A549 (cell line): ENCODE measurements at regions not wholly inside any gene's neighbourhood (a gene's known extent, or its start where the extent isn't known, plus 50 kb on each side); places are given as distances from the start of the nearest gene placed in this dataset.

Source experiments
- ATAC-seq, 2 experiments: fragments of 200-7000 bp in 1 of 2; fragments of >200 bp in 1 of 2; cut with Nextera tagmentation in 1 of 2; cut with Tn5 transposase in 1 of 2; 3 replicates each; pipeline versions ENCODE4 v1.8.0 to v1.9.1; 2018 to 2020; ENCODE audit warnings: mild to moderate bottlenecking in 1 of 2, moderate library complexity in 1 of 2
- CTCF ChIA-PET: fragments of 300-600 bp; sonication (Branson Sonifier 250); formaldehyde crosslinking; extraction: SDS; loops from one replicate; lab custom pipeline; 2021; ENCODE audit warnings: antibody characterized with exemption, inconsistent platforms; lab: Yijun Ruan, JAX
- POLR2A ChIA-PET: fragments of 350-600 bp; formaldehyde crosslinking; extraction: SDS; loops from one replicate; lab custom pipeline; 2021; ENCODE audit warnings: antibody characterized with exemption, inconsistent platforms; lab: Yijun Ruan, JAX
- DNase-seq, 2 experiments: peaks; one replicate each; pipeline versions ENCODE4 v3.0.0 to v3.0.0-alpha.2; 2011 to 2016; ENCODE audit warnings: low read depth in 1 of 2, low spot score in 1 of 2
- FAIRE-seq: peaks from 2 replicates; lab custom pipeline; 2011; peaks lifted over from hg19 to GRCh38; lab: Jason Lieb, UNC
- H3K27ac ChIP-seq, 2 experiments: fragments of >200 bp; sonication (Bioruptor Twin); formaldehyde crosslinking; 3 replicates each; pipeline ENCODE4 v1.5.1; 2016 to 2017
- H3K4me1 ChIP-seq: fragments of >200 bp; sonication (Bioruptor Twin); formaldehyde crosslinking; 3 replicates; pipeline ENCODE4 v1.6.1; 2016
- H3K4me2 ChIP-seq: fragments of >200 bp; sonication (Bioruptor Twin); formaldehyde crosslinking; 3 replicates; pipeline ENCODE4 v1.6.1; 2016
- H3K4me3 ChIP-seq: fragments of >200 bp; sonication (Bioruptor Twin); formaldehyde crosslinking; 3 replicates; pipeline ENCODE4 v1.5.1; 2016
- H3K9me3 ChIP-seq: fragments of >200 bp; sonication (Bioruptor Twin); formaldehyde crosslinking; 3 replicates; pipeline ENCODE4 v1.6.1; 2016
- BHLHE40 ChIP-seq: IDR thresholded peaks from 2 replicates; pipeline ENCODE4 v1.6.1; 2012; ENCODE audit warnings: low read depth, low read length, inconsistent platforms
- CEBPB ChIP-seq, 2 experiments: fragments of >200 bp in 1 of 2; sonication (Bioruptor Twin) in 1 of 2; formaldehyde crosslinking in 1 of 2; IDR thresholded peaks; 2 replicates each; pipeline ENCODE4 v1.6.1; 2012 to 2016
- E2F6 ChIP-seq: IDR thresholded peaks from 2 replicates; pipeline ENCODE4 v1.6.1; 2012; ENCODE audit warnings: low read depth, borderline replicate concordance
- ELK1 ChIP-seq: fragments of 150-350 bp; IDR thresholded peaks from 2 replicates; pipeline ENCODE4 v1.6.1; 2014; ENCODE audit warnings: low read depth, mild to moderate bottlenecking, low read length
- EP300 ChIP-seq, 2 experiments: fragments of >200 bp; sonication (Bioruptor Twin); formaldehyde crosslinking; IDR thresholded peaks; 2 replicates in 1 of 2; 3 replicates in 1 of 2; pipeline ENCODE4 v1.6.1; 2016 to 2017
- FOXS1 ChIP-seq: fragments of 250-450 bp; sonication (Bioruptor Pico); IDR thresholded peaks from 2 replicates; pipeline ENCODE4 v1.5.0; 2020; ENCODE audit warnings: mild to moderate bottlenecking, moderate library complexity
- HEYL ChIP-seq: fragments of 250-450 bp; sonication (Bioruptor Pico); IDR thresholded peaks from 2 replicates; pipeline ENCODE4 v1.8.0; 2021; ENCODE audit warnings: mild to moderate bottlenecking, moderate library complexity
- HMGXB4 ChIP-seq: fragments of 250-450 bp; sonication (Bioruptor Pico); IDR thresholded peaks from 2 replicates; pipeline ENCODE4 v1.5.0; 2021; ENCODE audit warnings: mild to moderate bottlenecking, moderate library complexity, borderline replicate concordance
- JUN ChIP-seq, 2 experiments: fragments of >200 bp; sonication (Bioruptor Twin); formaldehyde crosslinking; IDR thresholded peaks; 2 replicates in 1 of 2; 3 replicates in 1 of 2; pipeline ENCODE4 v1.6.1; 2016 to 2017
- KDM1A ChIP-seq: fragments of 200-600 bp; sonication (generic); IDR thresholded peaks from 2 replicates; pipeline ENCODE4 v1.6.1; 2016; ENCODE audit warnings: low read depth, mild to moderate bottlenecking
- MAFK ChIP-seq: fragments of 450-650 bp; IDR thresholded peaks from 2 replicates; pipeline ENCODE4 v1.6.1; 2014; ENCODE audit not compliant: partially characterized antibody
- MYC ChIP-seq: IDR thresholded peaks from 2 replicates; pipeline ENCODE4 v1.6.1; 2012; ENCODE audit warnings: mild to moderate bottlenecking, inconsistent platforms, low read length, improper control_type of control experiment, borderline replicate concordance
- POLR2A ChIP-seq: IDR thresholded peaks from 2 replicates; pipeline ENCODE4 v1.6.1; 2012; ENCODE audit warnings: mild to moderate bottlenecking, low read length
- RAD21 ChIP-seq, 2 experiments: fragments of >200 bp in 1 of 2; sonication (Bioruptor Twin) in 1 of 2; formaldehyde crosslinking in 1 of 2; IDR thresholded peaks in 1 of 2; conservative IDR thresholded peaks in 1 of 2; 2 replicates in 1 of 2; 3 replicates in 1 of 2; pipeline ENCODE4 v1.6.1; 2012 to 2018; ENCODE audit warnings: inconsistent platforms in 1 of 2
- RNF2 ChIP-seq: fragments of 200-600 bp; sonication (generic); IDR thresholded peaks from 2 replicates; pipeline ENCODE4 v1.6.1; 2016; ENCODE audit warnings: low read depth, mild to moderate bottlenecking, antibody characterized with exemption, moderate library complexity, borderline replicate concordance
- TP53 ChIP-seq: fragments of 250-450 bp; sonication (Bioruptor Pico); IDR thresholded peaks from 2 replicates; pipeline ENCODE4 v1.5.0; 2021; ENCODE audit warnings: mild to moderate bottlenecking, moderate library complexity
- WGBS: methylation state at CpG from one replicate; pipeline ENCODE4 v1.1.6; 2017; ENCODE audit errors: missing lambda C conversion rate; 5-methylcytosine and 5-hydroxymethylcytosine counted together

DNA sequence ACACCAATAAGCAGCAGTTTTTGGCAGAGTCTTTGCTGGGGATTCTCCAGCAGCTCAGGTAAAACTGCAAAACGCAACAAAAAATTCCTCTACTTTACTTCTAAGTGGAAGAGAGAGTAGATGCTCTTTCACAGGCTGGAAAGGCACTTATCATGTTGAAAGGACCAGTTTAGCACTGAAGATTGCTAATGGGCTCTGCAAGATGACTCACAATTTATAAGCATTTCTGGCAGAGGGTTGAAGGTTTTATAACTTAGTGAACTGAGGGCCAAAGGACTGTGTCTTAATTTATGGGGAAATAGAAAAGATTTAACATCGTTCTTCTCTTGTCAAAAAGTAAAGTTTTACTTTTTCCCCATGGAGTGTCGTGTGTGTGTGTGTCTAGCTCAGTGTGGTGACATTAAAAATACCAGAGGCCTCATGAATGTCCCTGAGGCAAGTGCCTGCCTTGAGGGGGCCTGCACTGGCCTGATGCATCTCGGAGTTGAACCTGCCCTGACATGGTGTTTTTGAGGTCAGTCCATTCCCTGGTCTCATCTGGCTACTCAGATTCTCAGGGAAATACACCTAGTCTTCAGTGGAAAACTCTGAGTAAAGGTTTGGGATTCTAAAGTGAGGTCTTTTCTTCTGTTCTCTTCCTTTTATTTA lies 1092.0 kb downstream of the NAALADL2 start:
- H3K4me1 ChIP-seq = no peaks in the 10 kb centered on the region
- POLR2A ChIA-PET = no interaction called here
- 5% methylated on average over 4 of the region's 4 CpGs for WGBS
- TF ChIP-seq RNF2 (no peak), KDM1A (no peak), JUN (IDR thresholded peaks at IDR 0.05) (no peak), MYC (no peak), BHLHE40 (no peak), CEBPB (IDR thresholded peaks at IDR 0.05) (no peak), E2F6 (no peak)
- TF ChIP-seq, all 56 proteins: peak for 0
- H3K4me3 ChIP-seq = no peak overlapping the region
- H3K27ac ChIP-seq = no peak overlapping the region
- H3K9me3 ChIP-seq = no peaks in the 10 kb centered on the region
- DNase-seq (no peak), FAIRE-seq (no peak), ATAC-seq (no peak)
- no peak overlapping the region for H3K4me2 ChIP-seq
- CTCF ChIA-PET = no interaction called here

- Histone ChIP-seq H3K4me3 (no peak overlapping the region), H3K9me3 (no peaks in the 10 kb centered on the region), H3K27ac (no peak overlapping the region), H3K4me2 (no peak overlapping the region)
- DNase-seq (no peak), ATAC-seq (no peak), FAIRE-seq (no peak)
- CTCF ChIA-PET = no interaction called here
- TF ChIP-seq MAFK (no peak), FOXS1 (CRISPR knock-in tag) (no peak), EP300 (IDR thresholded peaks at IDR 0.05) (no peak)
- TF ChIP-seq, all 56 proteins: peak for 0
- WGBS = 31% methylated on average over 3 of the region's 3 CpGs
- no peaks in the 10 kb centered on the region for H3K4me1 ChIP-seq
- POLR2A ChIA-PET = no interaction called here
Measured at GRCh38 chr3:175948041-175948440, 1088.9 kb downstream of the NAALADL2 start.

DNA sequence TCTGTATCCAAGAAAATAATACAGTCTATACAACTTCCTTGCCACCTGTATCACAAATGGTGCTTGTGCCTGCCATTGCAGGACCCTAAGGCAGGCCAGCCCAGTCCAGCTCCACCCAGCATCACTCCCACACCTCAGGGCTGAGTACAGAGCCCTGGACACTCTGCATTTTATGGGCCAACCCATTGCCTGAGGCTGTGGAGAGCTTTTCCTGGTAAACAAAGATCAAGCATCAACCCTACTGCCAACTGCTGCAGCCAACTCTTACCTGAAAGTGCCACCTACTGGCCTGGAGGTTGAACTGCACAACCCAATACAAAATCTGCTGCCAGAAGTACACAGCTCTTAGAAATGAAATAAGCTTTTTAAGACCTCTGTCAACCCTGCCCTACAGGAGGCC lies 1082.2 kb downstream of the NAALADL2 start:
- ChIA-PET CTCF (interaction anchor here (1.1 kb wide), 1 partner anchor 8 kb away, joined by 4 read pairs; no protein-coding TSS in a partner anchor), POLR2A (no interaction called here)
- ATAC-seq (no peak), DNase-seq (peak in 1 of 2 experiments; percentile 6), FAIRE-seq (no peak)
- no peak for TF ChIP-seq POLR2A
- TF ChIP-seq BHLHE40 = no peak
- TF ChIP-seq RAD21 (conservative IDR thresholded peaks at IDR 0.05 in 1 of 2, IDR thresholded peaks at IDR 0.05 in 1 of 2) = peak in 1 of 2 experiments; percentile 21; a peak in 2 of 5 replicates
- no peak for TF ChIP-seq HEYL (CRISPR knock-in tag)
- no peak for TF ChIP-seq ELK1
- H3K4me3 ChIP-seq = no peak overlapping the region
- H3K27ac ChIP-seq = no peak overlapping the region
- H3K4me1 ChIP-seq = no peaks in the 10 kb centered on the region
- no peak overlapping the region for H3K4me2 ChIP-seq
- H3K9me3 ChIP-seq = no peaks in the 10 kb centered on the region

- DNase-seq (peak in 1 of 2 experiments; percentile 11), FAIRE-seq (no peak), ATAC-seq (no peak)
- Histone ChIP-seq H3K9me3 (no peaks in the 10 kb centered on the region), H3K27ac (no peak overlapping the region), H3K4me2 (no peak overlapping the region), H3K4me1 (no peaks in the 10 kb centered on the region), H3K4me3 (no peak overlapping the region)
- ChIA-PET POLR2A (no interaction called here), CTCF (interaction anchor here (1.1 kb wide), 1 partner anchor 8 kb away, joined by 4 read pairs; no protein-coding TSS in a partner anchor)
- WGBS = 55% methylated on average over 2 of the region's 6 CpGs
- TF ChIP-seq EP300 (IDR thresholded peaks at IDR 0.05) = no peak
- 0 out of 4 replicates have a peak, but pooled peaks of 1 of the 2 experiments have one; percentile 12 for TF ChIP-seq CEBPB (IDR thresholded peaks at IDR 0.05)
- no peak for TF ChIP-seq HMGXB4 (CRISPR knock-in tag)
- no peak for TF ChIP-seq ELK1
- no peak for TF ChIP-seq TP53 (CRISPR knock-in tag)
Measured at GRCh38 chr3:175940881-175941280, 1081.7 kb downstream of the NAALADL2 start.
